Suppressor macrophage (primary cell): ENCODE measurements at regions not wholly inside any gene's neighbourhood (a gene's known extent, or its start where the extent isn't known, plus 50 kb on each side); places are given as distances from the start of the nearest gene placed in this dataset.

Experiments used
- DNase-seq, 4 experiments: peaks; one replicate each; pipeline ENCODE4 v3.0.0-alpha.2; 2020 to 2022

- no peak for DNase-seq
These were observed 146.9 kb downstream of the KLF13 start for GRCh38 chr15:31473385-31474058.

- DNase-seq: no peak
These were observed 147.6 kb downstream of the KLF13 start for GRCh38 chr15:31474059-31474868.

DNA sequence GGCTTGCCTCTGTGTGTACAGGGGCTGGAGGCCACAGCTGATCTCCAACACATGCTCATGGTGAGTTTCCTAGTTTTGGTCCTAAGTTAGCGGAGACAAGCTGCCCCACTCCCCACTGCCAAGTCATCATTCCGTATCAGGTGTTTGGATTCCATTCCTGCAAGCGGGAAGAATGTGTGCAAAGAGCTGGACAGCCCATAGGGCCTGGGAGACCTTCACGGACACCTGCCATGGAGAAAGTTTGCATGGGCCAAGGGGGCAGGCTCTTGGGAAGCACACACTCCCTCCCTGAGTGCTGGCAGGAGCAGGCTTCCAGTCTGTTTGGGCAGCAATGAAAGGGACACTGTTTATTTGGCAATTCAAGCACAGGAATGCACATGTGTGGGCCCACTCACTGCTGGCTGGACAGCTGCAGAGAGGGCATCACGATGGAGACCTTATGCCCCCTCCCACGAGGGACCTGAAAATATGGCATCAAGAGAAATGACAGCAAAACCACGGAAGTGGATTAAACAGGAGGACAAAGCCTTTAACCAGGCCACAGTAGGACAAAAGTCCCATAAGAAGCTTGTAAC lies 149.7 kb downstream of the KLF13 start:
- DNase-seq: no peak

DNA sequence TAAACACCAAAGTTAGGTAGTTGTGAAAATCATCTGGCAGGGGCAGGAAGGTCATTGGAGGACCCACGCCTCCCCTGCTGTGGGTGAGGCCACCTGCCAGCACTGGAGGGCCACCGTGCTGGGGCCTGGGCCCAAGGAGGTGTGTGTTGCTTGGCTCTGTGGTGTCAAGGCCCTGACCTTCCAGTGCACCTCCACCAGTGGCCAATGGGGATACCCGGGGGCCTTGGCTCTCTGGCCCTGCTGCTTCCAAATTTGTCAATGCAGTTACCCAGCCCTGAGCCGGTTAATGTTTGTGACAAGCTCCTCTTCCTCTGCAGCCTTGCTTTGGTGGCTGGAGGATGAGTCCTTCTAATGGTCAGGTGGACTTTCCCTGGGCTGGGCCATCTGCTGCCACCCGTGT lies 150.2 kb downstream of the KLF13 start:
- no peak for DNase-seq

DNA sequence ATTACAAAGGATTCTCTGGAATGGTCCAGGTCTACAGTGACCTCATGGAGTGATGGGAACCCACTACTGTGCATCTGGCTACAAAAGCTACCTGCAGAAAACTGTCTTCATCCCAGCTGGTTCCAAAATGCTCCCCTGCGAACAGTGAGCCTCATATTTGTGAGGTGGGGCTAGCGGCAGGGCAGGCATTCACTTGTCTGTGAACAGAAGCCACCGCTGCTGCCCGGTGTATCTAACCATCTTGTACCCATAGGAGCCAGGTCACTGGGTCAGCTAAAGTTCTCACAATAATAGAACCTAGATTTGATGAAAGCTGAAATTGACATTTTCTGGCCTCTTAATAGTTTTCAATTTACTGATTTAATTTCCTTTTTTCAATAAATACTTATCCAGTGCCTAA lies 150.7 kb downstream of the KLF13 start:
- DNase-seq: no peak

GRCh38 chr15:31477851-31478701 lies 151.4 kb downstream of the KLF13 start:
- DNase-seq: no peak

DNA sequence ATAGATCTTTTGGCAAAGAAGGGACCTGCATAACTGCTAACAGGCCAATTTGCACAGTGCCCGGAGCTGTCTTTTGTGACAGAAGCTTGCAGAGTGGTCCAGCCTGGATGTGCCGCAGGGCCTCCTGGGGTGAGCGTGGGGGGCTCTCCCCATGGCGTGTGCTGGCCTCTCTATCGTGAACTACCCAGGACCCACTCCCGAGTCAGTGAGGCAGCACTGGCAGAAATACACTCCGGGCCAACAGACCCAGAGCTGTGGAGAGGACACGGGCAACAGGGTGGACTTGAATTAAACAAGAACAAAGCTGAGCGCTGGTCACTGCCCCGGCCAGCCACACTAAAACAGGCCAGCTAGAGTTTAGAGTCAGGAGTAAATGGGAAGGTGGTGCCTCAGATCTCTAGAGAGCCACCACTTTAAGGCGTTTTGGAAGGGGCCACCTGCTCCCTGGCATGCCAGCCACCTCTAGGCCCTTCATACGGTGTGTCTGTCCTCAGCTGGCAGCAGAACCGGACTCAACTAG lies 152.1 kb downstream of the KLF13 start:
- DNase-seq: no peak

GRCh38 chr15:31480356-31481025 lies 153.9 kb downstream of the KLF13 start:
- DNase-seq: no peak

- no peak for DNase-seq
These were observed 154.5 kb downstream of the KLF13 start for GRCh38 chr15:31481142-31481541.

- no peak for DNase-seq
These were observed 155.7 kb downstream of the KLF13 start for GRCh38 chr15:31482122-31482922.

DNA sequence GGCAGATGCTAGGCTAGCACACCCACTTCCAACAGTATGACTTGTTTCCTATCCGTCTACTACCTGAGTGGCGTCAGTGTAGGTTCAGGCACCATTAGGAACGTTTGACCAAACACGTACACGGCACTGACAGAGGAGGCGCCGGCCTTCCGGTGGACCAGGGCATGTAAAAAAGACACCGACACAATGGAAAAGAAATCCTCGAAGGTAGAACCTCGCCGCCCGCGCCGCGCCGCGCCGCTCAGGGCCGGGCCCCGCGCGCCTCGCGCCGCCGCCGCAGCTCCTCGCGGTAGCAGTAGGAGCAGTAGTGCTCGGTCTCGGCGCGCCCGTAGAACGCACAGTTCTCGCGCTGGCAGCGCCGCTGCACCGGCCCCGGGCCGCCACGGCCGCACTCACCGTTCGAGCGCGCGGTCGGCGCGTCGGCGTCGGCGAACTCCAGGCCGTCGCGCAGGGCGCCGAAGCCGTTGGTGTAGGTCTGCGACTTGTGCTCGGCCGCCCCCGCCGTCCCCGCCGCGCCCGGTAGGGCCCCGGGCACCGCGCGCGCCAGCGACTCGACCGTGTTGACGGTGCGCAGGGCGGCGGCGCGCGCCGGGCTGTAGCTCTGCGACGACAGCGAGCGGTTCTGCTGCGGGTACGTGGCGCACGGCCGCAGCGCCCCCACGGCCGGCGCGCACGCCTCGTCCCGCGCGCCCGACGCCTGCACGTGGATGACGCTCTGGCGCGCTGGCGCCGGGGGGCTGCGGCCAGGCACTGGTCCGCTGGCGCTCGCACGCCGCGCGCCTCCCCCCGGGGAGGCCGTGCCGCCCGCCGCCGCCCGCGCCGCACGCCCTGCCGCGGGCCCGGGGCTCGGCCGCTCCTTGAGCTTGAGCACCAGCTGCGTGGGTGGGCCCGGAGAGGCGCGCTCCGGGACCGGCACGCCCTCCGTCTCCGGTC lies 156.7 kb downstream of the KLF13 start:
- peak; percentile 10 to 64 (median 42) for DNase-seq

- DNase-seq: no peak
These were observed 157.6 kb downstream of the KLF13 start for GRCh38 chr15:31483986-31484951.

- no peak for DNase-seq
These were observed 158.4 kb downstream of the KLF13 start for GRCh38 chr15:31484986-31485385.

DNA sequence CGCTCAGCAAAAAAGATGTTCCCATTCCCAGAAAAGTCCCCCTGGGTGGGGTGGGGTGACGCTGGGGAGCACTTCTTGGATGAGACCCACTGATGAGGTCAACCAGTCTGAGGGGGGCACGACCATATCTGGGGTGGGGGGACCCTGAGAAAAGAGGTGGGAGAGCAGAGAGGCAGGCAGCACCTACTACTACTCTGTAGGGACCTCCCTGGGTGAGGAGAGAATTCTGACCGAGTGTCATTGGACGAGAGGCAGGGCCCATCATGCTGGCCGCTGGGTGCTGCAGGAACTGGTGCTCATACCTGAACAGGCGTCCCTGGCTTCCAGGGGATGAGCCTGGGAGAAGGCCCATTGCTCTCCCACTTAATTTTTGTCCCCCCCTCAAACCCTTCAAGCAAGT lies 158.8 kb downstream of the KLF13 start:
- no peak for DNase-seq

- no peak for DNase-seq
These were observed 159.4 kb downstream of the KLF13 start for GRCh38 chr15:31485911-31486461.

DNA sequence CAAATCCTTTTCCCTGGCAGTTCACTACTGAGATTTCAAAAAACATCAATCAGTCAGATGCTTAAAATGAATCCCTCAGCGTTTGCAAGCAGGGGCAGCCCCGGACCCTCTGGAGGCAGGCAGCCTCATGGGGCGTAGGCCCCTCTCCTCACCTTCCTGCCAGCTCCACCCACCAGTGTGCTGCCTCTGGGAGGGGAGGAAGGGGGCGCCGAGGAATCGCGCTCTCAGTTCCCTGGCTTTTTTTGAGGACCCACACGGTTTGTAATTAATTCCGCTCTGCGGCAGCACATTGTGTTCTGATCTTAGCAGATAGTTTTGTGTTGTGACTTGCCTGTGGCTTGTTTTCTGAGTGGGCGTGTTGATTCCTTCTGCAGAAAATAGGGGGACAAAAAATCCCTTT lies 159.9 kb downstream of the KLF13 start:
- DNase-seq: peak in 1 of 4 experiments; percentile 14

GRCh38 chr15:31486906-31487695 lies 160.5 kb downstream of the KLF13 start:
- DNase-seq: no peak
